Prostate gland (tissue), 2 donors: ENCODE measurements at regions not wholly inside any gene's neighbourhood (a gene's known extent, or its start where the extent isn't known, plus 50 kb on each side); places are given as distances from the start of the nearest gene placed in this dataset.

Source experiments
- DNase-seq: peaks from one replicate; pipeline ENCODE4 v3.0.0-alpha.2; 2019; ENCODE audit warnings: low spot score
- H3K27ac ChIP-seq, 2 donors: fragments of 200-600 bp; sonication (generic); 2 replicates each; pipeline ENCODE4 v1.5.1; 2017 to 2019
- H3K27me3 ChIP-seq: fragments of 200-600 bp; sonication (generic); replicated peaks from 2 replicates; pipeline ENCODE4 v1.5.1; 2019; ENCODE audit not compliant: insufficient read depth
- H3K36me3 ChIP-seq, 2 donors: fragments of 200-600 bp; sonication (generic); 1 replicate in 1 of 2; 2 replicates in 1 of 2; pipeline versions ENCODE4 v1.5.1 to v1.8.1; 2017 to 2019
- H3K4me1 ChIP-seq: fragments of 200-600 bp; sonication (generic); replicated peaks from 2 replicates; pipeline ENCODE4 v1.5.1; 2019
- H3K4me3 ChIP-seq, 2 donors: fragments of 200-600 bp; sonication (generic); 2 replicates each; pipeline ENCODE4 v1.5.1; 2017 to 2019
- H3K9me3 ChIP-seq: fragments of 200-600 bp; sonication (generic); 2 replicates; pipeline ENCODE4 v1.5.1; 2017
- POLR2A ChIP-seq: fragments of 450-650 bp; IDR thresholded peaks from one replicate; pipeline ENCODE4 v1.6.1; 2016; ENCODE audit warnings: antibody characterized with exemption, mild to moderate bottlenecking
- POLR2AphosphoS5 ChIP-seq: sonication (generic); formaldehyde crosslinking; IDR thresholded peaks from one replicate; pipeline ENCODE4 v1.6.1; 2017; ENCODE audit warnings: antibody characterized with exemption
- WGBS: methylation state at CpG from one replicate; pipeline ENCODE4 v1.1.5; 2018; 5-methylcytosine and 5-hydroxymethylcytosine counted together
- intact Hi-C: fragments of 100-400 bp; cut with DNase I; formaldehyde crosslinking; loops from one replicate; pipeline ENCODE4 v1.14.2; 2022
- TF ChIP-seq, protein P1 (sequence below), 4 experiments: fragments of 200-600 bp in 2 of 4; fragments of 450-650 bp in 2 of 4; sonication (generic) in 2 of 4; IDR thresholded peaks; 1 replicate in 3 of 4; 2 replicates in 1 of 4; pipeline ENCODE4 v1.5.1; 2016 to 2019; ENCODE audit warnings: antibody characterized with exemption in 4 of 4, mild to moderate bottlenecking in 2 of 4, moderate library complexity in 2 of 4

DNA sequence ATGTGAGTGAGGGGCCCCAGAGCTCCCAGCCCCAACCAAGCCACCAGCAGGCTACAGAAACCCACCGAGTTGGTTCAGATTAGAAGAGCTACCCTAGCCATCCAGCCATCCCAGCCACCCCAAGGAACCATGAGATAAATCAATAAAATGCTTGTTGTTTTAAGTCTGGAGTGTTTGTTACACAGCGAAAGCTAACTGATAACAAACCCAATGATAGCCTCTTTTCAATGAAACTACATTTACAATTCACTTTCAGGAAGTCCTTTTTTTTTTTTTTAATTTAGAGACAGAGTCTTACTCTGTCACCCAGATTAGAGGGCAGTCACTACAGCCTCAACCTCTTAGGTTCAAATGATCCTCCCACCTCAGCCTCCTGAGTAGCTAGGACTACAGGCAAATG lies 215.0 kb upstream of the ZFHX3 start:
- no peaks in the 10 kb centered on the region for H3K27me3 ChIP-seq
- no peaks in the 10 kb centered on the region for H3K9me3 ChIP-seq
- intact Hi-C loops, result no loop called here
- H3K36me3 ChIP-seq, result no peaks in the 10 kb centered on the region
- no peak overlapping the region for H3K4me3 ChIP-seq
- no peak for DNase-seq
- TF ChIP-seq POLR2A, result no peak
- no peak for TF ChIP-seq POLR2AphosphoS5
- 96% methylated on average over 2 of the region's 2 CpGs for WGBS
- H3K4me1 ChIP-seq, result no peaks in the 10 kb centered on the region
- no peak overlapping the region for H3K27ac ChIP-seq

DNA sequence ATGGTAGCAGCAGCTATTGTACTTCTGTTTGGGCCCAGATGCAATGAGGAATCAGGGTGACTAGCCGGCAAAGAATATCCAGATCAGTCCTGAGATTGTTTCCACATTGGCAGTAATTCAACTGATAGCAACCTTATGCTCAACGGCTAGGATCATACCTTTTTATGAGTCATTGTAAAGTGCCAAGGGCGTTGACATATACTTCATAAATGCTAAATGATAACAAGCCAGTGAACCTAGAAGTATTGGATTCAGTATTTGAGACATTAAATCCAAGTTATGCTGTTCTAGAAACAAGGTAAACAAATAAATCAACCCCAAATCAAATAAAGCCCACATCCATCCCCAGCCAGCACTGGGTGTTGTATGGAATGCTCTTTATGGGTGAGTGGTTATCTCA lies 207.1 kb upstream of the ZFHX3 start:
- no peaks in the 10 kb centered on the region for H3K27me3 ChIP-seq
- DNase-seq, result no peak
- H3K27ac ChIP-seq, result no peak overlapping the region
- H3K9me3 ChIP-seq, result no peaks in the 10 kb centered on the region
- no peaks in the 10 kb centered on the region for H3K36me3 ChIP-seq
- H3K4me3 ChIP-seq, result no peak overlapping the region
- intact Hi-C loops, result no loop called here
- no peaks in the 10 kb centered on the region for H3K4me1 ChIP-seq
- no peak for TF ChIP-seq POLR2A
- TF ChIP-seq, protein P1, sequence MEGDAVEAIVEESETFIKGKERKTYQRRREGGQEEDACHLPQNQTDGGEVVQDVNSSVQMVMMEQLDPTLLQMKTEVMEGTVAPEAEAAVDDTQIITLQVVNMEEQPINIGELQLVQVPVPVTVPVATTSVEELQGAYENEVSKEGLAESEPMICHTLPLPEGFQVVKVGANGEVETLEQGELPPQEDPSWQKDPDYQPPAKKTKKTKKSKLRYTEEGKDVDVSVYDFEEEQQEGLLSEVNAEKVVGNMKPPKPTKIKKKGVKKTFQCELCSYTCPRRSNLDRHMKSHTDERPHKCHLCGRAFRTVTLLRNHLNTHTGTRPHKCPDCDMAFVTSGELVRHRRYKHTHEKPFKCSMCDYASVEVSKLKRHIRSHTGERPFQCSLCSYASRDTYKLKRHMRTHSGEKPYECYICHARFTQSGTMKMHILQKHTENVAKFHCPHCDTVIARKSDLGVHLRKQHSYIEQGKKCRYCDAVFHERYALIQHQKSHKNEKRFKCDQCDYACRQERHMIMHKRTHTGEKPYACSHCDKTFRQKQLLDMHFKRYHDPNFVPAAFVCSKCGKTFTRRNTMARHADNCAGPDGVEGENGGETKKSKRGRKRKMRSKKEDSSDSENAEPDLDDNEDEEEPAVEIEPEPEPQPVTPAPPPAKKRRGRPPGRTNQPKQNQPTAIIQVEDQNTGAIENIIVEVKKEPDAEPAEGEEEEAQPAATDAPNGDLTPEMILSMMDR (IDR thresholded peaks at IDR 0.05), result no peak
- TF ChIP-seq POLR2AphosphoS5, result no peak
- WGBS, result 29% methylated on average over 3 of the region's 3 CpGs

DNA sequence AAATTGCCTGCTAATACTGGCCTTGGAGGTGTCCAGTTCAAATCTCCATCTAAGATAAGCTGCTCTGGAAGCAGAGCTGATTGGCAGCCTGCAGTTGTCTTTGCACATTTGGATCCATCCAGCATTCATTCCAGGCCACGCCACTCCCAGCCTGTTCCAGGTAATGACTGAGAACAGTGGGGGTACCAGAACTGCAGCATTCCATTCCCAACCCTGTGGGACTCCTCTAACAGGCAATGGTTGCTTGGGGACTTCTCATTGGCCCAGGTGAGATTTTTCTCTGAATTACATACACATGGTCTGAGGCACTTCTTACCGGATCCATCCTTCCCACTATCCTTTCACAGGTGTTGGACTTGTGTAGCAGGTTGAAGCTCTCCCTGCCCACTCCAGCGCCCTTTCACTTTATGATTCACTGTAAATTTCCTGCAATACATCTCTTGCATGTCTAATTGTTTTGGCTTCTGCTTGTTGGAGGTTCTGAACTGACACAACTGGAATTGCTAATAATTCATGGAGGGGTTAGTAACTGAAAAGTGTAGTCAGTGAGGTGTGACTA lies 206.1 kb upstream of the ZFHX3 start:
- H3K4me3 ChIP-seq, result no peak overlapping the region
- H3K4me1 ChIP-seq, result no peaks in the 10 kb centered on the region
- no peaks in the 10 kb centered on the region for H3K9me3 ChIP-seq
- intact Hi-C loops, result no loop called here
- no peaks in the 10 kb centered on the region for H3K27me3 ChIP-seq
- no peaks in the 10 kb centered on the region for H3K36me3 ChIP-seq
- TF ChIP-seq, protein P1 (IDR thresholded peaks at IDR 0.05), result no peak
- TF ChIP-seq POLR2AphosphoS5 (no peak), POLR2A (no peak)
- DNase-seq, result no peak
- no peak overlapping the region for H3K27ac ChIP-seq
- 82% methylated on average over 3 of the region's 3 CpGs for WGBS

DNA sequence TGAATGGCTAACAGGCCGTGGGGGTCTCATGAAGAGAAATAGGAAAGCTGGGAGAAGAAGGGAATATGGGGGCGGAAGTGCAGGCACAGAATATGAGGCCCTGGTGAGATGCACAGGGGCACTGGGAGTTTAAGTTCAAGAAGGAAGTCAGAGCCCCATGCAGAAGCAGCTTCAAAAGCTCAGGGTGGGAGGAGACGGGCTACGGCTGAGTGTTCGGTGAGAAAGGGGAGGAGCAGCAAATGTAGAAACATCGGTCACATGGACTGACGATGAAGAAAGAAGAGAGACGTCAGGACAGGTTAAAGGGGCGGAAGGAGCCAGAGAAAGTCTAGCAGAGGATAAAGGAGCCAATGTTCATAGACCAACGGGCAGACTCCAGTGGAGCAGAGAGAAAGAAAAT lies 204.5 kb upstream of the ZFHX3 start:
- WGBS, result 73% methylated on average over 10 of the region's 10 CpGs

DNA sequence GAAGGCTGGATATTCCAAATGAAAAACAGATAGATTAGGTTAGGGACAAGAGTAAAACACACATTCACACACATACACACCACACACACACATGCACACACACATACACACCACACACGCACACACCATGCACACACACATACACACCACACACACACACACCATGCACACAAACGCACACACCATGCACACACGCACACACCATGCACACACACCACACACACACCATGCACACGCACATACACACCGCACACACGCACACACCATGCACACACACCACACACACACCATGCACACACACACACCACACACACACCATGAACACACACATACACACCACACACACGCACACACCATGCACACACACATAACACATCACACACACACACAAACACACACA lies 203.7 kb upstream of the ZFHX3 start:
- no peaks in the 10 kb centered on the region for H3K36me3 ChIP-seq
- intact Hi-C loops, result no loop called here
- H3K27ac ChIP-seq, result no peak overlapping the region
- no peak for DNase-seq
- no peaks in the 10 kb centered on the region for H3K27me3 ChIP-seq
- no peaks in the 10 kb centered on the region for H3K9me3 ChIP-seq
- TF ChIP-seq POLR2A (no peak), POLR2AphosphoS5 (no peak)
- TF ChIP-seq, protein P1 (IDR thresholded peaks at IDR 0.05), result no peak
- H3K4me3 ChIP-seq, result no peak overlapping the region
- WGBS, result 95% methylated on average over 7 of the region's 7 CpGs
- no peaks in the 10 kb centered on the region for H3K4me1 ChIP-seq

More for the DNA sequence above, 204.5 kb upstream of the ZFHX3 start:
- Histone ChIP-seq H3K9me3 (no peaks in the 10 kb centered on the region), H3K4me1 (no peaks in the 10 kb centered on the region), H3K4me3 (no peak overlapping the region), H3K27ac (no peak overlapping the region), H3K27me3 (no peaks in the 10 kb centered on the region), H3K36me3 (no peaks in the 10 kb centered on the region)
- DNase-seq, result no peak
- TF ChIP-seq POLR2A (no peak), POLR2AphosphoS5 (no peak)
- TF ChIP-seq, protein P1 (IDR thresholded peaks at IDR 0.05), result no peak
- intact Hi-C loops, result no loop called here
